ENCODE measurements at regions not wholly inside any gene's neighbourhood (a gene's known extent, or its start where the extent isn't known, plus 50 kb on each side); places are given as distances from the start of the nearest gene placed in this dataset.

DNA sequence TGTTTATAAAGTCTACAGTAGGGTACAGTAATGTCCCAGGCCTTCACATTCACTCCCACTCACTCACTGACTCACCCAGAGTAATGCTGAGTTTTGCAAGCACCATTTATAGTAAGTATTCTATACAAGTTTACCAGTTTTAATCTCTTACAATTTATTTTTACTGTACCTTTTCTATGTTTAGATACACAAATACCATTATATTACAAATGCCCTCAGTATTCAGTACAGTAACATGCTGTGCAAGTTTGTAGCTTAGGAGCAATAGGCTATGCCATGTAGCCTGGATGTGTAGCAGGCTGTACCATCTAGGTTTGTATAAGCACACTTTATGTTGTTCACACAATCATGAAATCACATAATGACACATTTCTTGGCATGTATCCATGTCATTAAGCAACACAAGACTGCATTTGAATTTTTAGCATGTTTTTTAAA lies 673.6 kb downstream of the CD109 start:
- H3K4me3 ChIP-seq (ENCODE audit: low read length): no peak overlapping the region
- TF ChIP-seq, protein P1, sequence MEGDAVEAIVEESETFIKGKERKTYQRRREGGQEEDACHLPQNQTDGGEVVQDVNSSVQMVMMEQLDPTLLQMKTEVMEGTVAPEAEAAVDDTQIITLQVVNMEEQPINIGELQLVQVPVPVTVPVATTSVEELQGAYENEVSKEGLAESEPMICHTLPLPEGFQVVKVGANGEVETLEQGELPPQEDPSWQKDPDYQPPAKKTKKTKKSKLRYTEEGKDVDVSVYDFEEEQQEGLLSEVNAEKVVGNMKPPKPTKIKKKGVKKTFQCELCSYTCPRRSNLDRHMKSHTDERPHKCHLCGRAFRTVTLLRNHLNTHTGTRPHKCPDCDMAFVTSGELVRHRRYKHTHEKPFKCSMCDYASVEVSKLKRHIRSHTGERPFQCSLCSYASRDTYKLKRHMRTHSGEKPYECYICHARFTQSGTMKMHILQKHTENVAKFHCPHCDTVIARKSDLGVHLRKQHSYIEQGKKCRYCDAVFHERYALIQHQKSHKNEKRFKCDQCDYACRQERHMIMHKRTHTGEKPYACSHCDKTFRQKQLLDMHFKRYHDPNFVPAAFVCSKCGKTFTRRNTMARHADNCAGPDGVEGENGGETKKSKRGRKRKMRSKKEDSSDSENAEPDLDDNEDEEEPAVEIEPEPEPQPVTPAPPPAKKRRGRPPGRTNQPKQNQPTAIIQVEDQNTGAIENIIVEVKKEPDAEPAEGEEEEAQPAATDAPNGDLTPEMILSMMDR (conservative IDR thresholded peaks at IDR 0.05; ENCODE audit: low read length): no peak
- DNase-seq (ENCODE audit: low read depth): peak; percentile 74

DNA sequence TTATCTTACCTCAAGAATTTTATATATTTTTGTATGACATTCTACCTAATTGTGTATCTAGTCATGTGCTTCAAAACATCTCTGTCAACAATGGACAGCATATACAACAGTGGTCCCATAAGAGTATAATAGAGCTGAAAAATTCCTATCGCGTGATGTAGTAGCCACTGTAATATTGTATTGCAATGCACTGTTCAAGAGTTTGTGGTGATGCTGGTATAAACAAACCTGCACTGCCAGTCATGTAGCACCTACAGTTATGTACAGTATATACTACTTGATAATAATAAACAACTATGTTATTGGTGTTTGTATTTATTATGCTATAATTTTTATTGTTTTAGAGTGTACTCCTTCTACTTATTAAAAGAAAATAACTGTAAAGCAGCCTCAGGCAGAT lies 672.7 kb downstream of the CD109 start:
- TF ChIP-seq, protein P1 (conservative IDR thresholded peaks at IDR 0.05; ENCODE audit: low read length): no peak
- DNase-seq (ENCODE audit: low read depth): no peak
- no peak overlapping the region for H3K4me3 ChIP-seq (ENCODE audit: low read length)

DNA sequence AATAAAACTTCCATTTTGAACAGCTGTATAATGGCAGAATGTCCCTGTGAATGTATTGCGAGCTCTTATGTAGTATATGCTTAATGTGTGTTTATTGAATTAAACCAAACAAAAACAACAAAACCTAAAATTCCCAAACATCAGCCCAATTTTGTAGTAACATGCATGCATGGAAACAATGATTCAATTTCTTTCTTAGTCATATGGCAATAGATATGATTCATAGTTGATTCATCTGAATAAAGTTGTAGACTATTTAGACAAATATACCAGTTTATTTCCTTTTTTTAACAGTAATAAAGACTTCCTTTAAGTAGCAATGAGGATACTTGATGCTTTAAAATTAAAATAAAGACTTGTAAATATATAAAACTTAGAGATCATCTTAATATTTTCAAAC lies 670.6 kb downstream of the CD109 start:
- no peak for DNase-seq (ENCODE audit: low read depth)

DNA sequence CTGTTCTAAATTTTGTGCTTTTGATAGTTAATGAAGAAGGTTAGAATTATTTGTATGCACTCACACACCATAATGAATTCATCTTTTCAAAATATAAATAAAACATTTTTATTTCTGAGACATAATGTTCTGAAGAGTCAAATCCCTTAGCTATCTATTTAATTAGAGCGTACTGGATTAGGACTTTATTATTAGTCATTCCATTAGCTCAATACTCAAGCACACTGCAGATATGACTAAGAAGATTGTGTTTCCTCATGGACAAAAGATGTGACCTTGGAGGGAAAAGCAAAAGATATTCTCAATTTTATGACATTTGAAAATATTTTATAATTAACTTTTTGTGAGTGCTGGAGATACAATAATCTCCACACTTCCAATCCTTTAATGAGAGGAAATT lies 666.4 kb downstream of the CD109 start:
- DNase-seq (ENCODE audit: low read depth): no peak
- TF ChIP-seq, protein P1 (conservative IDR thresholded peaks at IDR 0.05; ENCODE audit: low read length): no peak

More for the DNA sequence above, 670.6 kb downstream of the CD109 start:
- no peak overlapping the region for H3K4me3 ChIP-seq (ENCODE audit: low read length)
- TF ChIP-seq, protein P1 (conservative IDR thresholded peaks at IDR 0.05; ENCODE audit: low read length): no peak

DNA sequence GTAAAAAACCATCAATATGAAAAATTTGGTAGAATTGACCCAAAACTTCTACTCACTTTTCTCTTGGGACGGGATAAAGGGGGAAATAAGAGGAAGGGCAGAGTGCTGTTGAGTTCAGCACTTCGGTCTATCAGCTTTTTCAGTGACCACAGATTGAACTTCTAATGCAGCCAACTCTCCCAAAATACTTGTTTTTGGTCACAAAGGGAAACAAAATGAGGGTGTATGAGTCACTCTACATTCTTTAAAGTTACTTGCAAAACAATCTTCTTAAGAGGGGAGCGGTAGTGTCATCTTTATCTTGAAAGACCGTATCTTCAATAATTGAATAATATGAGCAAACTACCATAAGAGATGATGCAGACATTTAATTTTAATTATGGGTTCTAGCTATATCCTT lies 661.3 kb downstream of the CD109 start:
- peak; percentile 60 for DNase-seq (ENCODE audit: low read depth)
- no peak overlapping the region for H3K4me3 ChIP-seq (ENCODE audit: low read length)
- TF ChIP-seq, protein P1 (conservative IDR thresholded peaks at IDR 0.05; ENCODE audit: low read length): no peak

More for the DNA sequence above, 666.4 kb downstream of the CD109 start:
- H3K4me3 ChIP-seq (ENCODE audit: low read length): no peak overlapping the region

DNA sequence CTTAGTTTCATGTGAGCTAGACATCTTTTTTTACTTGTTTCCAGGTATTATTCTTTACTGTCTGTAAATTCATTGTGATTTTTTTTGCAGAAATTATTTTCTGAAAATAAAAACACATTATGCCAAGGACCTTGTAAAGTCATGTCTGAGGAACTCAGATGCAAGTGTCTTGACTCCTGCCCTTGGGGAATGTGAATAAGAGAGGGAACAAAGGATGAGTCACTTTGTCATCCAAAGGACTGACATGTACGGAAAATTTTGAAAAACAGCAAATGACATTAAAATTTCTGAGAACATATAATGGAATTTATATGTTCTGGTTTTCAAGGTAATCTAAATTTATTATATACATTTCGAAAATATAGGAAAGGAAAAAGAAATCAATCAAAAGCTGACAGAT lies 660.4 kb downstream of the CD109 start:
- H3K4me3 ChIP-seq (ENCODE audit: low read length): no peak overlapping the region
- TF ChIP-seq, protein P1 (conservative IDR thresholded peaks at IDR 0.05; ENCODE audit: low read length): no peak
- peak; percentile 35 for DNase-seq (ENCODE audit: low read depth)

DNA sequence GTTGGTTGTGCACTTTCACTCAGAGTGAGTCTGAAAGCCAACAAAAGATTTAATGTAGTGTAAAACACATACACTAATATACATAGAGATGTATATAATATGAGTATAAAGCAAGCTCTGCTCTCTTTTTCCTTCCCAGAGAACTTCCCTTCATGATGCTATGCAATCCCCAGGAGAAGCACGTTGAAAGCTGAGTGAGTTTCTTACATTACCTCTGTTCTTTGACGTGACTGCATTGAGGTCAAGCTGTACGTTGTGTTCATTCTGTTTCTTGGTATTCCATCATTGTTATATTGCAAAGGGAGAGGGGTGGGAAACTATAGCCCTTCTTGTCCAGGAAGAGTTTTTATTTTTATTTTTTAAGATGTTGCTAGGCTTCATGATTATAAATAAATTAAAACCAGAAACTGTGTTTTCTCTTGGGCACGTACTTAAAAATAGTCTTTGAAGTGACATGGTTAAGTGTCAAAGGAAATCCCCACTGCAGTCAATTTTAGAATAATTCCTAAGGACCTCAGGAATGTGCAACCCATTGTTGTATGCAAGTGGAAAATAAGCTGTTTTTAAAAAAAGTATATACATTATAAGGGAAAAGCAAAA lies 651.0 kb downstream of the CD109 start:
- H3K4me3 ChIP-seq (ENCODE audit: low read length): no peak overlapping the region
- DNase-seq (ENCODE audit: low read depth): peak; percentile 33
- TF ChIP-seq, protein P1 (conservative IDR thresholded peaks at IDR 0.05; ENCODE audit: low read length): no peak

Data from AG10803 (cell line).